ENCODE measurements at regions not wholly inside any gene's neighbourhood (a gene's known extent, or its start where the extent isn't known, plus 50 kb on each side); places are given as distances from the start of the nearest gene placed in this dataset.
A peak's percentile ranks its signal among the peaks of the same experiment; 100 is the strongest.

DNA sequence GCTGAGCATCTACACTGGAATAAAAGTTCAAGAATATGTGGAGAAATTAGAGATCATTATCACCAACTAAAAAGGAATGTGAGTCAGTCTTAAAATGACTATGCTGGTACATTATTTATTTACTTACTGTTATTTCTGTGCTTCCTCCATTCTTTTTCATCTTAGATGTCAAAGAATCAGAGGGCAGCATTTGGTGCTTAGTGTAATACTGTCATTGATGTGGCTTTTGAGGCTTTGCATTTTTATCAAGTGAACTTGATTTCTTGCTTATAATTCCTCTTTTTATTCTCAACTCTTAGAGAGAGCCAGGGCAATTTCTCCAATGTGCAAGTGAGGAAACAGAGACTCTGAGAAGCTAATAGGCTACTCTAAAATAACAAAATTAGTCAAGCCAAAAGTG is 163.7 kb upstream of the TRPC7 start:
- no peak for DNase-seq (ENCODE audit: low spot score)

DNA sequence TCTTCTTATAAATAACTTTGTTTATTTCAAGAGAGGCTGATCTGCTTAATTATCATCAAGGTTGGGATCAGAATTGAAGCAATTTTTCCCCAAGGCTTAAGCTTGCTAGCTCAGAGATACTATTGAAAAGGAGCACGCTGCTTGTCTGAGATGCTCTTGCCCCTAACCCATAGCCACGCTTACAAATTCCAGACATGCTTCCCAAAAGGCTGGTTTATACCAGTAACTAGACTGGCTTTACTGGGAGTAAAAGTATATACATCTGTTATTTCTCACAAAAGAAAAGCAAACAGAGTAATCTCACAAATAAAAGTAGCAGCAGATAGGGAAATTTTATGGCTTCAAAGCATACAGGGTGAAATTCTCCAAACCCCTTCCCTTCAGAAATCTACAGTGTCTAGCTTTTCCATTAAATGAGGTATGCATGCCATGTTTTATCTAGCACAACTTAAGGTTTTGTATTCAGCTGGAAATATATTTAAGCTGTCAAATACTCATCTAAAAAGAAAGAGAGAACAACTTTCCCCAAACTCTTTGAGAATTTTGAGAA is 163.2 kb upstream of the TRPC7 start:
- DNase-seq (ENCODE audit: low spot score): no peak

DNA sequence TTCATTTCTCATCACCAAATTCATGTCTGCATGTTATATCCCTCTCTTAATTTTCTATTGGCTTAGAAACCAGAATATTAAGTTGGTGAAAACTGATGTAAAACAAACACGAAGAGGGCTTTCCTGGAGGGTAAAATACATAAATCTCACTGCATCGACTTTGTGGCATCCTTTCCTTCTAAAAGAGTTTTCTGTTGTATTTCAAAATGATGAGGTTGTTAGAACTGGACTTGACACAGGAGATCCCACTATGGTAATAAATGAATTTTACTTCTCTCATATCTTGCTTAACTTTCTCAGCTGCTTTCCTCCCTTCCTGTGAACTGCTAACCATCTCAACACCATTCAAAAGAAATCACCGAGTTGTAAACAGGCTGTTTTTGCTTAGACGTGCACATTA is 162.0 kb upstream of the TRPC7 start:
- no peak for DNase-seq (ENCODE audit: low spot score)

DNA sequence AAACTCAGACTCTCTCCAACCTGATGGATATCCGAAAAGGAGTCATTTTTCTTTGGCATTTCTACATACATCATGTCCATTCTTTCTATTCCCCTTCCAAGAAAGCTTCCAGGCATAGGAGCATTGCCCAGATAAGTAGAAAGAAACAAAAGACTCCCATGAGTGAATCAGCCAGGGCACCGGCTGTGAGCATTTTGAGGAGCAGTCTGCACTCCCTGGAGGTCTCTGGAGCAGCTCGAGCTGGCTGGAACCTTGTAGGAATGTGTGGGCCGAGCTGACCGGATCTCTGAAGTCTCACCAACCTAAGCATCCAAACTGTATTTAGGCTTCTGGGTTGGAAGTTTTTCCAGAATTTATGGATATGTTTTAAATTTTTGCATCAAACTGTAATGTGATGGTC is 161.4 kb upstream of the TRPC7 start:
- DNase-seq (ENCODE audit: low spot score): no peak

DNA sequence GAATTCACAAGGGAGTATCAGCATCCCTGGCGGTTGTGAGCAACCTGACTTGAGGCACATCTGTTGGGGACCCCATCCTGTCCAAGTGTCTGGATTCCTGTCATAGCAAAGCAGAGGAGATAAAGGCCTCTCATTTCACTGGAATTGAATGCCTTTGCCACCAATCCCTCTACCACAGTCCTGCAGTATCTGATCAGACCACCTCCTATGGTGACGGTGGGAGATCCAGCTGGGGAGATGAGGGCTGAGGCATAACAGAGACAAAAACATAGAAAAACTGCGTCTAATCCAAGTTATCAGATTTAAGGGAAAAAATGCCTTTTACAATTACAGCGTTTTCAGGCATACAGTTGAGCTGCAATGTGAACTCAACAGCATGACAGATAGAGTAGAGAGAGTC is 160.7 kb upstream of the TRPC7 start:
- no peak for DNase-seq (ENCODE audit: low spot score)

DNA sequence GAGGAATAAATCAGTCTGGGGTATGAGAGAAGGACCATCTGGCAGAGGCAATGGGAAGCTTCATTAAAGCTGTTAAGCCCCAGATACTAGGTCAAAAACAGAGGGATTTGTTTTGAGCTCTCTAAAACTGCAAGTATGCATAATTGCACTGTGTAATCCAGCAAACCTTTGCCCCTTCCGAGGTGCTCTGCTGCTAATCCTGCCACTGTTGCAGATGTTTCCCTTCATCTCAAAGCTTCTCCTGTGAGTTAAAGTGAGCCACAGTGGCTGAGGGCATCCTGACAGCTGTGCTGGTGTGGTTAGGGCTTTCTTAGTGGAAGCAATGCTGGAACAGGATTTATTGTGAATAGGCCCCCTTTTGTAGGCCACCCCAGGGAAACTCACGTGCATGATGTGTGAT is 160.3 kb upstream of the TRPC7 start:
- no peak for DNase-seq (ENCODE audit: low spot score)

DNA sequence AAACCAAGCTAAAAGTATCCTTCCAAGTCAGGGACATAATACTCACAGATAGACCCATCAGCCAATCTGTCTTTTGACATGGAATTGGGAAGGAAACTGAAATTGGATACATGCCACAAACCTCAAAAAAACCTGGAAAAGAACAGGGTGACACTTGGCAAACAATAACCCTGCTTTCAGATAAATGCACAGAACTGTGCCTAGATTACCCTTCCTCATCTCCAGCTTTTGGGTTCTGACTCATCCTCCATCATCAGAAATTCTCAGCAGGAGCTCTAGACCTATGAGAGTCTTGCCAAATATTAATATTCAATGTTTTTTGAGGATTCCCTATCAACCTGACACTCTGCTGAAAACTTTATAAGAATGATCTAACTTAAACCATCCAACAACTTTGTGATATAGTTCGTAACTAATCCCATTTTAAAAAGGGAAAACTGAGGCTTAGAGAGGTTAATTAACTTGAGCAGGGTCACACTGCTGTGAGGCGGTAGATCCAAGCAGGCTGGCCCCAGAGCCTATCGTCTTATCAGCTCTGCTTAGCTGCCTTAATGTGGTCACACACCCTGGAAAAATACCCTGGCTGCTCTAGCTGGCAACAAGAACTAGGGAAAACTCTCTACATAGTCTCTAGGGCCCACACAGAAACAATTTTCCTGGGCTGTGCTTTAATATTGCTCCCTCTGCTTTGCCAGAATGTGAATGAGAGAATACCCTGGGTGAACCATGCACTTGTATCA is 157.0 kb upstream of the TRPC7 start:
- no peak for DNase-seq (ENCODE audit: low spot score)

DNA sequence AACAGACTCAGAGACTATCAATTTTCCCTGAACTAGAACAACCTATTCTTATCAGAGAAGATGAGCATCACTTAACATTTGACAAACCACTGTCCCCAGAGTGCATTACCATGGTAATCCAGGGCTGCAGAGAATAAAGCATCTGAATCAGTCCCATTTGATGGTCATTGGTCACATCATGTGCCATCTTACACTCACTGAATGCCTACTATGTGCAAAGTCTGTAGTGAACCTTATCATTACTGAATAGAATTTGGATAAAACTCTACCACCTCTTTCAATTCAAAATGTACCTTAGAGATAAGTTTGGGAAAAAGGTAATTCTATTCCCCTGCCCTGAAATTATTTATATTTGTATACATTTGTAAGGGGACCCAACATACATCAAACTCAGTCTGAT is 156.4 kb upstream of the TRPC7 start:
- DNase-seq (ENCODE audit: low spot score): no peak

DNA sequence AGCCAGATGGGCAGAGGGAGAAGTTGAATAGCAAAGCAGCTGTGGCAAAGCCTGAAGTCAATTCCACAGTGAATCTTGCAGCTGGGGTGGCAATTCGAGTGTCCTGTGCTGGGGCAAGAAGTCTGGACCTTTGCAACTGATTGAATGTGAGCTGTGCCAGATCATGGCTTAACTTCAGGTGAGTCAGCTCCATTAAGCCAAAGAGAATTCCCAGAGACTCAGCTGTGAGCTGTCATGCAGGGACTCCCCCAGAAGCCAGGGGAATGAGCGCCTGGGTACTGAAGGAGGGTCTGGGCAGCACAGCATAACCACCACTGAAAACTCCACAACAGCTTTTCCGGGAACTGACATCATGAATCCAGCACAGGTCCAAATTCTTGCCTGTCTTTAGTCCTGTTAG is 153.5 kb upstream of the TRPC7 start:
- no peak for DNase-seq (ENCODE audit: low spot score)

DNA sequence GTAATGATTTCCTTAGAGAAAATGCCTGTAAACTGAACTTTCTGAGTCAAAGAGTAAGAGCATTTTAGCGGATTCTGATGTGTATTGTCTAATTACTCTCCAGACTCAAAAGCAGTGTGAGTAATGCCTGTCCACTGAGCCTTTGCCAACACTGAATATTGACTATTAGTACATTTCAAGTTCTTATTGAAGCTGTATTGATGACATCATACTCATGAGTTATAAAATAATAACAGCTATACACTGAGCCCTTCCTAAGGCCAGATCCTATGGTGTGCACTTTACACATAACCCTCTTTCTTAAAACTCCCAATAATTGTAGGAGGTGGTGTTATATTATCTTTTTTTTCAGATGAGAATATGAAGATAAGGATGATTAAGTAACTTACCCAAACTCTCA is 152.8 kb upstream of the TRPC7 start:
- no peak for DNase-seq (ENCODE audit: low spot score)

DNA sequence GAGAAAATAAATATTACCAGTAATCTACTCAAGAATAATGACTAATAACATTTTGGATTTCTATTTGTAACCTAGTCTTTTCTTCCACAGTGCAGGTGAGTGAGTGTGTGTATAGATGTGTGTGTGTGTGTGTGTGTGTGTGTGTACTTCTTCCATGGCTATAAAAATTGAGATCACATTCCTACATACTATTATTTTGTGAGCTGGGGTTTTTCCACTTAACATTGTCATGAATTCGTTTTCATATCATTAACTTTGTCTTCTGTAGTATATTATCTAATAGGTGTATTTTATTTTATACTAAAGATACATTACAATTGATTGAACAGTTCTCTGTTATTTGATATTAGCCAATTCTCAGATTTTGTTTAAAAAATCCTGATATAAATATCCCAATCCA is 152.4 kb upstream of the TRPC7 start:
- DNase-seq (ENCODE audit: low spot score): no peak

DNA sequence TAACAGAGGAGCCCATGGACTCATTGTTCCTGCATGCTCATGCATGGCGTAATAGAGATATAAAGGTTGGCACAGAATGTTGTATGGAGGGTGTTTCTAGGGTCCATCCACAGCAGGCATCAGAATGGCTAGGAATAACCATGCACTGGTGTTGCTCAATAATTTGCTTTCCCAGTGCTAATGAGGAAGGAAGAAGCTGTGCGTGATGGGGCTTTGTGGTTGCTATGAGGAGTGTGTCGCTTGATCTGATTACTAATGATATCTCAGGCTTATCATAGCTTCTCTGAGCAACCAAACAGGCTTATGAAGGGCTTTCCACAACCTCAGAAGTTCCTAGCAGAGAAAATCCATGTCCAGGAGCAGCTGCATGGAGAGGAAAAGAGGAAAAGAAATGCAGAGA is 151.3 kb upstream of the TRPC7 start:
- no peak for DNase-seq (ENCODE audit: low spot score)

DNA sequence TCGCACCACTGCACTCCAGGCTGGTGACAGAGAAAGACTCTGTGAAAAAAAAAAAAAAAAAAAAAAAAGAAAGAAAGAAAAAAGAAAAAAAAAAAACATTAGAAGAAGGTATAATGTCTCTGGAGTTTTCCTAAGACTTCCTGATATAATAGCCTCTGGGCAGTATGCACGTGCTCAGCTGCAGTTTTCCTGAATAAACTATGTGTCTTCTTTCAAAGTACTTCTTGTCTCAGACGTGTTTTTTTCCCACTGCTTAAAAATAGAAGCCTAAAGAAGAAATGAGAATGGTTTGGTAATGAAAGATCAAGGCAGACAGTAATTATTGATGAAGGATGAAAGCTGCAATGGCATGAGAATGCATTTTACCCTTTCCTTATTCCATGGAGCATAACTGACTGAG is 148.1 kb upstream of the TRPC7 start:
- DNase-seq (ENCODE audit: low spot score): no peak

DNA sequence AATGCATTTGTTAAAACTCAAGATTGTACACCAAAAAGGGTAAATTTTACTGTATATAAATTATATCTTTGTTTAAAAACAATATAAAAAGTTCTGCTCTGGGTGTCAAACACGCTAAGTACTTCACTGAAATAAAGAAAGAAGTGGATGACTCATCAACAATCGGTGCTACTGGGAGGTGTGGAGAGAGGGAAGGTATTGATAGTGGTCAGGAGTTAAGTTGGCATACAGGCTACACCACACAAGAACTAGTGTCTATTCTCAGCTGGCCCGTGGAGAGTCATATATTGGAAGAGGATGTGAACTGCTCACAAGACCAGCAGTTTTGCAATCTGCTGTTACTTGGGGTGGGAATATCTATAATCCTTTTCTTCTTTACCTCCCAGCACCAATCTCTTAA is 145.7 kb upstream of the TRPC7 start:
- DNase-seq (ENCODE audit: low spot score): no peak

DNA sequence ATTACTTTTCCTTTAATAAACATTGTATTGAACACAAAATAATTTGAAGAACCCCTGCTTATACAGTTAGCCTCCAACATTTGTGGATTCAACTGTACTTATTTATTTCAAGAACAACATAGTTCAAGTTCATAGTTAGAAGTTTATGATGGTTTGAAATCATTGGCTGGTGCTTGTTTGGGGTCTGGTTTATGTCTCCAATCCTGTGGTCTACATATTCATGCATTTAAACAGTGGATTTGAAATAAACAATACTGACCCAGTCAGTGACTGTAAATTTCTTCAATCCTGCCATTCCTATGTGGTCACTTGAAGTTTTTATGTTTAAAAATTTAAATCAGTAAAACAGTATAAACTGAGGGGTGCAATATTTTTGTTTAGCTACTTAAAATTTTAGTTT is 145.1 kb upstream of the TRPC7 start:
- DNase-seq (ENCODE audit: low spot score): no peak

DNA sequence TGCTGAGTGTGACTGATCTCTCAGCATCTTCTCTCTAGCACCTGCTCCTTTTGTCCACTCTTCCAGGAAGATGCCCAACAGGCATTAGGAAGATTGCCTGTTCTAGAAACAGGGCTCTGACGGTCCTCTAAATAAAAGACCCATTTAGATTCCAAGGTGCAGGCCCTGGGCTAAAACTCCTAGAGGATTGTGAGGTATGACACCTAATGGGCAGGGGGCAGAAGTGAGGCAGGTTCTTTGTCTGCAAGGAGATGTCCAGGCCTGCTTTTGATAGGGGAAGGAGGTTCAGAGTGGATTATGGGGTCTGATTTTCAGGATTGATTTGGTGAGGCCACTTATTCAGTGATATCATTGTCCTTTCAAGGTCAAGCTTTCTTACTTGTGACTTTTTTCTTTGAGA is 140.8 kb upstream of the TRPC7 start:
- no peak for DNase-seq (ENCODE audit: low spot score)

DNA sequence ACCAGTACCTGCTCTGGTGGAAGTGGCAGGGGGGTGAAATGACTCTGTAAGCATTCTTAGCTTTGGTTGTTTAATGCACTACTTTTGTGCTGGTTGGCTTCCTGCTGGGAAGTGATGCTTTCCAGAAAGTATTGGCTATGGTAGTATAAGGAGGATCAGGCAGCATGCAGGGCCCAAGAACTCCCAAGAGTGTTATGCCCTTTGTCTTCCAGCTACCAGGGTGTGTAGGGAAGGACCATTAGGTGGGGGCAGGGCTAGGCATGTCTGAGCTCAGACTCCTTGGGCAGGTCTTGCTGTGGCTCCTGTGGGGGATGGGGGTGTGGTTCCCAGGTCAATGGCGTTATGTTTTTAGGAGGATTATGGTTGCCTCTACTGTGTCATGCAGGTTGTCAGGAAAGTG is 135.8 kb upstream of the TRPC7 start:
- no peak for DNase-seq (ENCODE audit: low spot score)

DNA sequence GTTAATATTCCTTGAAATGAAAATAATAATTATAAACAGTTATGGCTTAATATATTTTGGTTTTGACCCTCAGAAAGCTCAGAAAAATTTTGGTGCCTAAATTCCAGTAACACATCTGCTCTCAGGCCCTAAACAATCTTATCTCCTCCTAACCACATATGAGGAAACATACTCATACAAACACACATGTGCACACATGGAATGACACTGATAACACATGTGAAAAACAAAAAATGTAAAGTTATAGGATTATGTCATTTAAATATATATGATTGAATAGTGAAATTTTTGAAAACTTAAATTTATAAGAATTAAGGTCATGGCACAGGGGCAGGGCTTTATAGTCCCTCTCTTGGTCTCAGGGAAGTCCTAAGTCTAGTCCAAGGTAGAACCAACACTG is 127.2 kb upstream of the TRPC7 start:
- no peak for DNase-seq (ENCODE audit: low spot score)

DNA sequence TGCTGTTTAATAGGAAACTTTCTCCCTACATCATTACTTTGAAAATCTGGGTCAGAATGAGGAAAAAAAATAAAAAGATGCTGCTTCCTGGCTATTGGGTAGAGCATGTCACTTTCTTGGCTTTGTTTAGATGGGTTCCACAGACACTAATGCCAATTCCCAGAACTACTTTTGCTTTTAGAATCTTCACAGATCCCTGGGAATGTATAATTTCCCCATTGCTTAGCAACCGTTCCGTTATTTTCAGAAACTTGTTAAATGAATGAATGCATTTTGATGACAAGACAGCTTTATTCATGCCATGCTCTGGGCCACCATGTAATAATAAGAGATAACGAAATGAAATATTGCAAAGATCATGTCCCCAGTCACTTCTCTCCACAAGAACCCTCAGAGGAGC is 126.5 kb upstream of the TRPC7 start:
- DNase-seq (ENCODE audit: low spot score): peak; percentile 1

DNA sequence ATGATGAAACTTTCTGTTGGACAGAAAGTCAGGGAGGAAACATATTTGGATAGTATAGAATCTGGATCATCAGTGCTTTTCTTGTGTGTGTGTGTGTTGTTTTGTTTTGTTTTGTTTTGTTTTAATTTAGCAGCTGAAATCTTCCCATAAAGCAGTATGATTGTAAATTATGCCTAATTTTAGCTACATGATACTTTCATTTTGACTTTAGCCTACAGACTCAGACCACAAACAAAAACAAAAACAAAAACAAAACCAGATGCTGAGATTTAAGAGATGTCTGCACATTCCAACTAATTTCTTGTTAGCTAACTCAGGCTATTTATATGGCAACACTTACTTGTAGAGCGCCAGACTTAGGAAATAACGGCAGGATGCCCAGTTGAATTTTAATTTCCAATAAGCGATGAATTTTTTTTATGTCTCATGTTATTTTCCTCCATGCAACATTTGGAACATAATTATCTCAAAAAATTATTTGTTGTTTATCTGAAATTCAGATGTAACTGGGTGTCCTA is 119.5 kb upstream of the TRPC7 start:
- DNase-seq (ENCODE audit: low spot score): no peak

DNA sequence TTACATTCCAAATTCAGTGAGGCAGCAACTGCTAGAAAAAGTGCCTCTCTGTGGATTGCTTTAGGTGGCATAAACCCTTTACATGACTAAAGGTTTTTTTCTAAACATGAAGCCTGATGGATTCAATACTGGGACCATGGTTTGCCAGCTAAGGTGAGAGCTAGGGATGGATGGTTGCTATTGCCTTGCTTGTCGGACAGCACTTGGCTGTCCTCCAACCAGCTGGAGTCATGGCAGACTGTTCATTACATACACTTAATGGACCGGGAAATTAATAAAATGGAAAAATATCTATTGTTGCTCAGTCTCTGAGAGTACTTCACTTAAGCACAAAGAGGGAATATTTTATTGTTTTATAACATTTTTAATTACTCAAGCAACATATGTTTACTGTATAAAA is 116.9 kb upstream of the TRPC7 start:
- no peak for DNase-seq (ENCODE audit: low spot score)

DNA sequence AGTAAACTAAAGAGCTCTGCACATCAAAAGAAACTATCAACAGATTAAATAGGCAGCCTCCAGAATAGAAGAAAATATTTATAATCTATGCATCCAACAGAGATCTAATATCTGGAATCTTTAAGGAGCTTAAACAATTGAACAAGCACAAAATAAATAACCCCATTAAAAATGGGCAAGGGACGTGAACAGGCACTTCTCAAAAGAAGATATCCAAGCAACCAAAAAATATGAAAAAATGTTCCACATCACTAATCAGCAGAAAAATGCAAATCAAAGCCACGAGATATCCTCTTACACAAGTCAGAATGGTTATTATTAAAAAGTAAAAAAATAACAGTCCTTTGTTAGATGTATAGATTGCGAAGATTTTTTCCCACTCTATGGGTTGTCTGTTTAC is 109.1 kb upstream of the TRPC7 start:
- no peak for DNase-seq (ENCODE audit: low spot score)

DNA sequence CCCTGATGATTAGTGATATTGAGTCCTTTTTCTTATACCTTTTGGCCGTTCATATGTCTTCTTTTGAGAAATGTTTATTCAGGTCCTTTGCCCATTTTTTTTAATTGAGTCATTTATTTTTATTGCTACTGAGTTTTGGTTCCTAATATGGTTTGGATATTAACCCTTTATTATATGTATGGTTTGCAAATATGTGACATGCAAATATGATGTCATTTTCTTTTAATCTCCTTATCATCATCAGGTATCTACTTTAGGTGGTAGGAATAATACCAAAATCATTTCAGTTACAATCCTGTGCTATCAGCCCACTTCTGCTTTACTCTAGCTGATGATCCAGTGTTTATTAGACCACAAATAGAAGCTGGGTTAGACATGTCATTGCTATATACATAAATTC is 102.3 kb upstream of the TRPC7 start:
- no peak for DNase-seq (ENCODE audit: low spot score)

DNA sequence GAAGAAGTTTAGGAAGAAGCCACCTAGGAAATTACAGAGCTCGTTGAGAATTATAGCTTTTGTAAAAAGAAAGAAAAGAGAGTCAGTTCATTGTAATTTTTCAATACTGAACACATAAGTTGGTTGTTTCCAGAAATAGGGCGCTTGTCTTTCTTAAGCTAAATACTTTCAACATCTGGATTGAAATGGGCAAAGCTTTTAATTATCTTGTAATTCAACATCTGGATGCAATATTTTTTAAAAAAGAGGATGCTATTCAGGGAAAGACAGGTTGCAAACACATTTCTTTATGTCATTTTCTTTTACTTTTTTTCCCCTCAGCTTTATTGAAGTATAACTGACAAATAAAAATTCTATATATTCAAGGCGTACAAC is 100.7 kb upstream of the TRPC7 start:
- DNase-seq (ENCODE audit: low spot score): no peak
